IMR-90 (cell line): ENCODE measurements at regions not wholly inside any gene's neighbourhood (a gene's known extent, or its start where the extent isn't known, plus 50 kb on each side); places are given as distances from the start of the nearest gene placed in this dataset.

Experiments used
- ATAC-seq: fragments of 200-7000 bp; cut with Tn5 transposase; 2 replicates; pipeline ENCODE4 v1.9.1; 2020; ENCODE audit warnings: low read depth, mild to moderate bottlenecking, moderate library complexity
- BruUV-seq: library from RNA; stranded (reverse); fragments of 400-500 nt; replicated peaks from 2 replicates; lab custom pipeline; 2021; lab: Mats Ljungman, UMichigan
- CTCF ChIA-PET: fragments of 300-600 bp; formaldehyde crosslinking; extraction: SDS; loops from one replicate; lab custom pipeline; 2021; ENCODE audit warnings: antibody characterized with exemption; lab: Yijun Ruan, JAX
- POLR2A ChIA-PET: fragments of 300-600 bp; sonication (Branson Sonifier 250); formaldehyde crosslinking; loops from one replicate; lab custom pipeline; 2022; ENCODE audit warnings: antibody characterized with exemption; ENCODE audit not compliant: unreplicated experiment; lab: Charles Lee
- DNase-seq: peaks from one replicate; pipeline ENCODE4 v3.0.0; 2013
- H2AFZ ChIP-seq: replicated peaks from 2 replicates; pipeline ENCODE3; 2013; ENCODE audit warnings: low read length, mild to moderate bottlenecking; ENCODE audit not compliant: poor library complexity
- H2AK5ac ChIP-seq: 2 replicates; pipeline ENCODE4 v1.6.1; 2013; ENCODE audit warnings: low read depth, low read length, inconsistent platforms
- H2AK9ac ChIP-seq: replicated peaks from 2 replicates; pipeline ENCODE3; 2013; ENCODE audit warnings: mild to moderate bottlenecking, low read depth, low read length, moderate library complexity; ENCODE audit not compliant: poor library complexity
- H2BK120ac ChIP-seq: 2 replicates; pipeline ENCODE4 v1.6.1; 2013; ENCODE audit warnings: low read depth, low read length, inconsistent platforms
- H2BK15ac ChIP-seq: 3 replicates; pipeline ENCODE4 v1.6.1; 2013; ENCODE audit warnings: low read depth, low read length, inconsistent platforms
- H2BK20ac ChIP-seq: 2 replicates; pipeline ENCODE4 v1.6.1; 2013; ENCODE audit warnings: low read depth, mild to moderate bottlenecking, inconsistent platforms, low read length, moderate library complexity
- H2BK5ac ChIP-seq: 2 replicates; pipeline ENCODE4 v1.6.1; 2013; ENCODE audit warnings: mild to moderate bottlenecking, low read depth, low read length, inconsistent platforms; ENCODE audit not compliant: poor library complexity, severe bottlenecking
- H3K14ac ChIP-seq: replicated peaks from 2 replicates; pipeline ENCODE4 v1.6.1; 2013; ENCODE audit warnings: low read depth, low read length, inconsistent platforms
- H3K18ac ChIP-seq: 2 replicates; pipeline ENCODE4 v1.6.1; 2013; ENCODE audit warnings: low read depth, low read length, control low read depth
- H3K23ac ChIP-seq: 2 replicates; pipeline ENCODE4 v1.6.1; 2013; ENCODE audit warnings: low read depth, low read length, inconsistent platforms
- H3K27ac ChIP-seq: 2 replicates; pipeline ENCODE4 v1.5.1; 2013; ENCODE audit warnings: mild to moderate bottlenecking, control low read depth, low read length; ENCODE audit not compliant: insufficient read depth
- H3K27me3 ChIP-seq: 2 replicates; pipeline ENCODE4 v1.6.1; 2013; ENCODE audit warnings: low read length; ENCODE audit not compliant: control insufficient read depth, insufficient read depth
- H3K36me3 ChIP-seq: 2 replicates; pipeline ENCODE4 v1.6.1; 2013; ENCODE audit warnings: low read length, mixed read lengths; ENCODE audit not compliant: control insufficient read depth, insufficient read depth
- H3K4ac ChIP-seq: 2 replicates; pipeline ENCODE4 v1.6.1; 2013; ENCODE audit warnings: low read depth, low read length, inconsistent platforms
- H3K4me1 ChIP-seq: 2 replicates; pipeline ENCODE4 v1.6.1; 2013; ENCODE audit warnings: low read length, mixed read lengths; ENCODE audit not compliant: control insufficient read depth, insufficient read depth
- H3K4me2 ChIP-seq: 2 replicates; pipeline ENCODE4 v1.6.1; 2013; ENCODE audit warnings: low read depth, mild to moderate bottlenecking, control low read depth, low read length, moderate library complexity
- H3K4me3 ChIP-seq: 2 replicates; pipeline ENCODE4 v1.5.1; 2013; ENCODE audit warnings: low read depth, mild to moderate bottlenecking, control low read depth, low read length, moderate library complexity; ENCODE audit not compliant: insufficient read depth
- H3K56ac ChIP-seq: 2 replicates; pipeline ENCODE4 v1.6.1; 2013; ENCODE audit warnings: low read length, inconsistent platforms; ENCODE audit not compliant: insufficient read depth; ENCODE audit errors: extremely low read depth
- H3K79me1 ChIP-seq, 2 experiments: 2 replicates each; pipeline ENCODE4 v1.6.1; 2013; ENCODE audit warnings: low read length in 2 of 2, inconsistent platforms in 1 of 2, low read depth in 1 of 2
- H3K9ac ChIP-seq: 2 replicates; pipeline ENCODE4 v1.6.1; 2013; ENCODE audit warnings: low read depth, low read length, control low read depth
- H3K9me1 ChIP-seq: 2 replicates; pipeline ENCODE4 v1.6.1; 2013; ENCODE audit warnings: low read length, inconsistent platforms; ENCODE audit not compliant: insufficient read depth
- H3K9me3 ChIP-seq: 2 replicates; pipeline ENCODE4 v1.6.1; 2013; ENCODE audit warnings: low read length; ENCODE audit not compliant: control insufficient read depth, insufficient read depth
- H4K20me1 ChIP-seq: 2 replicates; pipeline ENCODE4 v1.6.1; 2013; ENCODE audit warnings: low read length, inconsistent platforms; ENCODE audit not compliant: insufficient read depth
- H4K5ac ChIP-seq: 2 replicates; pipeline ENCODE4 v1.6.1; 2013; ENCODE audit warnings: mild to moderate bottlenecking, low read depth, low read length, control low read depth
- H4K8ac ChIP-seq, 2 experiments: 2 replicates each; pipeline ENCODE4 v1.6.1; 2013; ENCODE audit warnings: low read depth in 2 of 2, low read length in 2 of 2, control low read depth in 1 of 2, inconsistent platforms in 1 of 2
- H4K91ac ChIP-seq: 2 replicates; pipeline ENCODE4 v1.6.1; 2013; ENCODE audit warnings: low read depth, low read length, inconsistent platforms; ENCODE audit not compliant: insufficient read depth
- BHLHE40 ChIP-seq: fragments of 150-350 bp; IDR thresholded peaks from 2 replicates; pipeline ENCODE4 v1.6.1; 2016; ENCODE audit warnings: mild to moderate bottlenecking, low read depth, low read length
- CEBPB ChIP-seq: IDR thresholded peaks from 2 replicates; pipeline ENCODE4 v1.6.1; 2012; ENCODE audit warnings: low read depth, low read length, improper control_type of control experiment
- CHD1 ChIP-seq: IDR thresholded peaks from 2 replicates; pipeline ENCODE4 v1.6.1; 2012; ENCODE audit warnings: low read depth, low read length, improper control_type of control experiment
- CTCF ChIP-seq: conservative IDR thresholded peaks from 2 replicates; pipeline ENCODE4 v1.5.1; 2012; ENCODE audit warnings: mild to moderate bottlenecking, low read depth, low read length, improper control_type of control experiment
- FOS ChIP-seq: fragments of 150-350 bp; IDR thresholded peaks from 2 replicates; pipeline ENCODE4 v1.6.1; 2016; ENCODE audit warnings: low read depth, low read length
- MAFK ChIP-seq: IDR thresholded peaks from 2 replicates; pipeline ENCODE4 v1.6.1; 2012; ENCODE audit warnings: low read depth, low read length, improper control_type of control experiment
- MAZ ChIP-seq: IDR thresholded peaks from 2 replicates; pipeline ENCODE4 v1.6.1; 2012; ENCODE audit warnings: low read depth, mild to moderate bottlenecking, low read length, improper control_type of control experiment, moderate library complexity, borderline replicate concordance
- MXI1 ChIP-seq: IDR thresholded peaks from 2 replicates; pipeline ENCODE4 v1.6.1; 2012; ENCODE audit warnings: low read depth, mild to moderate bottlenecking, low read length, moderate library complexity, borderline replicate concordance
- NFE2L2 ChIP-seq: fragments of 150-350 bp; IDR thresholded peaks from 2 replicates; pipeline ENCODE4 v1.6.1; 2016; ENCODE audit warnings: low read depth, mild to moderate bottlenecking, low read length
- POLR2A ChIP-seq: IDR thresholded peaks from 2 replicates; pipeline ENCODE4 v1.6.1; 2012; ENCODE audit warnings: mild to moderate bottlenecking, low read depth, low read length
- RAD21 ChIP-seq: IDR thresholded peaks from 2 replicates; pipeline ENCODE4 v1.6.1; 2012; ENCODE audit warnings: low read length, improper control_type of control experiment
- RCOR1 ChIP-seq: IDR thresholded peaks from 2 replicates; pipeline ENCODE4 v1.6.1; 2012; ENCODE audit warnings: mild to moderate bottlenecking, low read length, improper control_type of control experiment; ENCODE audit not compliant: insufficient replicate concordance
- RFX5 ChIP-seq: IDR thresholded peaks from 2 replicates; pipeline ENCODE4 v1.8.0; 2012; ENCODE audit warnings: low read depth, mild to moderate bottlenecking, low read length, moderate library complexity
- SMC3 ChIP-seq: fragments of 150-350 bp; IDR thresholded peaks from 2 replicates; pipeline ENCODE4 v1.6.1; 2016; ENCODE audit warnings: low read depth, mild to moderate bottlenecking, antibody characterized with exemption, low read length, moderate library complexity
- WGBS, 2 experiments: methylation state at CpG; one replicate each; pipeline versions ENCODE4 v1.1.5 to v1.1.7; 2013; ENCODE audit warnings: missing lambda C conversion rate in 2 of 2; ENCODE audit not compliant: insufficient read length in 1 of 2; ENCODE audit errors: extremely low coverage in 2 of 2; 5-methylcytosine and 5-hydroxymethylcytosine counted together
- dilution Hi-C: fragments of 300-500 bp; cut with HindIII; formaldehyde crosslinking; loops from one replicate; pipeline ENCODE4 v1.14.3; 2018; ENCODE audit warnings: low sequenced_read_pairs; ENCODE audit not compliant: unreplicated experiment
- in situ Hi-C: fragments of 300-500 bp; cut with MboI; formaldehyde crosslinking; loops from 3 replicates; pipeline ENCODE4 v1.14.3; 2019; ENCODE audit warnings: low sequenced_read_pairs, inconsistent platforms, mixed read lengths
- intact Hi-C: fragments of 100-400 bp; cut with micrococcal nuclease; formaldehyde crosslinking; loops from 2 replicates; pipeline ENCODE4 v1.10.0; 2022
- TF ChIP-seq, protein P1 (sequence below): fragments of 150-350 bp; IDR thresholded peaks from 2 replicates; pipeline ENCODE4 v1.6.1; 2016; ENCODE audit warnings: low read depth, mild to moderate bottlenecking, low read length, moderate library complexity, borderline replicate concordance
- TF ChIP-seq, protein P2 (sequence below): fragments of 150-350 bp; IDR thresholded peaks from 2 replicates; pipeline ENCODE4 v1.6.1; 2017; ENCODE audit warnings: mild to moderate bottlenecking, antibody characterized with exemption, low read length, low read depth

GRCh38 chr9:80994892-80995291 is 694.5 kb downstream of the TLE1 start:
- Histone ChIP-seq H3K18ac (no peak overlapping the region), H3K9ac (no peak overlapping the region), H3K36me3 (no peaks in the 10 kb centered on the region), H3K27me3 (no peaks in the 10 kb centered on the region), H3K4me2 (no peak overlapping the region), H4K20me1 (no peaks in the 10 kb centered on the region), H3K9me1 (no peaks in the 10 kb centered on the region), H2AK9ac (no peak overlapping the region), H2AFZ (no peak overlapping the region), H3K4ac (no peak overlapping the region), H4K5ac (no peak overlapping the region), H2BK20ac (no peak overlapping the region), H3K9me3 (no peaks in the 10 kb centered on the region), H2AK5ac (no peak overlapping the region), H3K56ac (no peak overlapping the region), H3K27ac (no peak overlapping the region), H3K4me1 (no peaks in the 10 kb centered on the region), H4K91ac (no peak overlapping the region), H2BK120ac (no peak overlapping the region), H3K14ac (no peak overlapping the region), H3K23ac (no peak overlapping the region), H3K79me1 (no peaks in the 10 kb centered on the region), H4K8ac (peak overlapping the region in 1 of 2 experiments; percentile 46; a peak in 1 of 4 replicates), H2BK5ac (no peak overlapping the region), H2BK15ac (no peak overlapping the region; the same call in 2 of the 3 replicates), H3K4me3 (no peak overlapping the region)
- intact Hi-C loops: no loop called here
- TF ChIP-seq CEBPB (no peak), FOS (no peak), CTCF (no peak), MAFK (no peak), RAD21 (no peak), POLR2A (no peak), SMC3 (no peak), RCOR1 (no peak), MAZ (no peak), MXI1 (no peak), NFE2L2 (no peak), BHLHE40 (no peak), CHD1 (no peak), RFX5 (no peak)
- TF ChIP-seq, protein P1, sequence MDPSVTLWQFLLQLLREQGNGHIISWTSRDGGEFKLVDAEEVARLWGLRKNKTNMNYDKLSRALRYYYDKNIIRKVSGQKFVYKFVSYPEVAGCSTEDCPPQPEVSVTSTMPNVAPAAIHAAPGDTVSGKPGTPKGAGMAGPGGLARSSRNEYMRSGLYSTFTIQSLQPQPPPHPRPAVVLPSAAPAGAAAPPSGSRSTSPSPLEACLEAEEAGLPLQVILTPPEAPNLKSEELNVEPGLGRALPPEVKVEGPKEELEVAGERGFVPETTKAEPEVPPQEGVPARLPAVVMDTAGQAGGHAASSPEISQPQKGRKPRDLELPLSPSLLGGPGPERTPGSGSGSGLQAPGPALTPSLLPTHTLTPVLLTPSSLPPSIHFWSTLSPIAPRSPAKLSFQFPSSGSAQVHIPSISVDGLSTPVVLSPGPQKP: no peak
- TF ChIP-seq, protein P2, sequence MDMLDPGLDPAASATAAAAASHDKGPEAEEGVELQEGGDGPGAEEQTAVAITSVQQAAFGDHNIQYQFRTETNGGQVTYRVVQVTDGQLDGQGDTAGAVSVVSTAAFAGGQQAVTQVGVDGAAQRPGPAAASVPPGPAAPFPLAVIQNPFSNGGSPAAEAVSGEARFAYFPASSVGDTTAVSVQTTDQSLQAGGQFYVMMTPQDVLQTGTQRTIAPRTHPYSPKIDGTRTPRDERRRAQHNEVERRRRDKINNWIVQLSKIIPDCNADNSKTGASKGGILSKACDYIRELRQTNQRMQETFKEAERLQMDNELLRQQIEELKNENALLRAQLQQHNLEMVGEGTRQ: no peak
- BruUV-seq: no TSS peak
- ChIA-PET POLR2A (no interaction called here), CTCF (interaction anchor here (0.6 to 0.7 kb wide), 2 partner anchors 180 to 474 kb away, joined by 3 read pairs; no protein-coding TSS in a partner anchor)
- dilution Hi-C loops: no loop called here
- ATAC-seq (no peak), DNase-seq (peak; percentile 55)
- no CpG with 5 or more reads among the region's 4 CpGs for WGBS, 2 experiments
- in situ Hi-C loops: no loop called here
